ENCODE measurements at regions not wholly inside any gene's neighbourhood (a gene's known extent, or its start where the extent isn't known, plus 50 kb on each side); places are given as distances from the start of the nearest gene placed in this dataset.

DNA sequence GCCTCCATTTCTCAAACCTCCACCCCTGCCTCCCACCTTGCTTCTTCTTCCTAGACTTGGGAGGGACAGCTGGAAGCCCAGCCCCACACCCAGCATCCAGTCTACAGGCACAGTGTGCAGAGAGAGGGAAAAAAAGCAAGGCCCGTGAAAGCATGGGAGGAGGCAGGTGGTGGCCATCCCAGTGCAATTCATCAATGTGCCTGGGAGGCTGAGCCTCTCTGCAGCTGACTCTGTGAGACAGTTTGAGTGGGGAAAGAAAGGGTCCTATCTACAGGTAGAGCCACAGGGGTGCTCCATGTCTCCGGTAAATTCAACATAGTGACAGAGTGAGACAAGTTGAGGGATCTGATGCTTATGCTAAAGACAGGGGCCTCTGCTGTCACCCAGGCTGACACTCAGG lies 340.6 kb downstream of the DYSF start:
- in situ Hi-C loops (cut with HindIII; ENCODE audit: low sequenced_read_pairs): no loop called here
- DNase-seq (ENCODE audit: low spot score): no peak

DNA sequence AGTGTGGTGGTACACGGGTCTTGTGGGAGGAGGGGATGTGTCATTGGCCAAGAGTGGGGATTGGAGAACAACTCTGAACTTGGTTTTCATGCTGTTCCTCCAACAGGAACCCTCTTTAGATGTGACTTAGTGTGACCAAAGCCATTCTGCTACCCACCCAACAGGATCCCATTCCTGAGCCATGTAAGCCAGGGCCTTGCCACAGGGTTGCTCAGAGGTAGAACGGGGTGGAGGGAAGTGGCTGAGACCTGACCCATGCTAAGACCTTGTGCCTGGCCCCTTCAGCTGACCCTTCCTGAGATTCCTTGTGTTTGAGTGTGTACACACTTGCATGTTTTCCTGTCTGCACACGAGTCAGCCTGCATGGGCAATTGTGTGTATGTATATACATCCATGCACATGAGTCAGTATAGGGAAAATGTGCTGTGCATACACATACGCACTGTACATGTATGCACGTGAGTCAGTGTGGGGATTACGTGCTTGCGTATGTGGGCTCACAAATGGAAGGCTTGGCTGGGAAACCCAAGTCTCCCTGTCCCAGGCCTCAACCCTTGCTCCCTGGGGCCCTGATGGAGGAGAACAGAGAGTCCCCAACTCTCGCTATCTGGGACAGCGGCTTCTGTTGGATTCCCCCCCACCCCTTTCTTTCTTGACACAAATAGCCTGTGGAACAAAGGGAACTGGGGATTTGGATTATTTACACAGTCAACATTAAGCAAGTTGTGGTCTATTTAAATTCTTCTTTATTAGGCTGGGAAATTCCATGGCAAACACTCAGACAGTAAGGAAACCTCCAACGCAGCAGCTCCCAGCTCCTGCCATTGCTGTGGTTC lies 339.8 kb downstream of the DYSF start:
- no peak for DNase-seq (ENCODE audit: low spot score)
- in situ Hi-C loops (cut with HindIII; ENCODE audit: low sequenced_read_pairs): no loop called here

DNA sequence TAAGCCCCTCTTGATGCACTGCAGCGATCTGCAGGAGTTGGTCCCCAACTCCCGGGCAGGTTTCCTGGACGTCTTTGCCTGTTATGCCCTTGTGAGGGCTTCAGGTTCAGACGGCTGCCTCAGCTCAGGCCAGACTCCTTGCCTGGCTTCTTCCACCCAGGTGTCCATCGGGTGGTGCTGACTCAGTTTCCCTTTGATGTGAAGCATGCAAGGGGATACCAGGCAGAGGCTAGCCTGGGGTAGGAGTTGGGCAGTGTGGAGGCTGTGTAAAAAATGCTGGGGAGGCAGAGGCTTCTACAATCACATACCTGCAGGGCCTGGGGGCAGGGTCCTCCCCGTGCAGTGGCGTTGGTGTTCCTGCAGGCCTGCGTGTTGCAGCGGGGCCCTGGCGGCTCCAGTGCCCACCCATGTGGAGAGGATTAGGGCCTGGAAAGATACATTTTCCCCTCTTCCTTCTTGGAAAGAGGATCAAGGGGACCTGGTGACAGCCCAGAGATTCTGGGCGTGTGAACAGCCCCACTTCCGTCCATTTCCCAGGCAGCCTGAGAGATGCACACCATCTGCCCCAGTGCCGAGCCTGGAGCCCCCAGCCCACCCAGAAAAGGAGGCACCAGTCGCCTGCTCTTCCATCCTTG lies 338.3 kb downstream of the DYSF start:
- DNase-seq (ENCODE audit: low spot score): no peak
- in situ Hi-C loops (cut with HindIII; ENCODE audit: low sequenced_read_pairs): no loop called here

- DNase-seq (ENCODE audit: low spot score): no peak
- in situ Hi-C loops (cut with HindIII; ENCODE audit: low sequenced_read_pairs): no loop called here
These were observed 337.7 kb downstream of the DYSF start for GRCh38 chr2:71791061-71791450.

DNA sequence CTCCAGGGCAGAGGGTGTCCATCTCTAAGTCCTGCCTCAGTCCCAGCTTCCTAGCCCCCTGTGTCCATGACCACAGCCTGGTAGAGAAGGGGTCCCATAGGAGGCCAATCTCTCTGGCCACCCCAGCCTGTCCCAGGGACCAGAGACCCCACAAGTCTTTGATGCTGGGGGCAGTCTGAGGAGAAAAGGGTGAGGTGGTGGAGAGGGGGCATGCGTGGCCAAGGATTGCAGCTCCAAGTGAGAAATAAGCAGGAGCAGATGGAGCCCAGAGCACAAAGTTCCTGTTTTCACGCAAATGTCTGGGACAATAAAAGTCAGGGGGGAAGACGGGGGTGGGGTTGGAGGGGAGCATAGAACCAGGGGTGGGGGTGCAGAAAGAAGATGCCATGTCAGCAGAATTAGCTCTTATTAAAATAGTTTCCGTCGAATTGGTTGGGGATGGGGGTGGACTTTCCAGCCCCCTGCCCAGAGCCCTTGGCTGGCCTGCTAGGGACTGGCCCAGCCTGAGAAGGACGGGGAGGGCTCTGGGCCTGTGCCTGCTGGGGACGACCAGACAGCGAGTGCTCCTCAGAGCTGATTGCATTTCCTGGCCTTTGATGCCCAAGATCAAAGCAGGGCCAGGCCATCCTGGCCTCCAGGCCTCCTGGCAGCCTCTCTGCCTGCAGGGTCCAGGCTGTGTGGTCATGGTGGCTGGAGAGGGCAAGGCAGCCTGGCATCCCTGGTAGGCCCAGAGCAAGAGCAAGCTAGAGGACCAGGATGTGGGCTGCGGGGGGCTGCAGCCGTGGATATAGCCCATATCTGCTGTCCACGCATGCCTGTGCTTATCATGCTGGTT lies 337.1 kb downstream of the DYSF start:
- DNase-seq (ENCODE audit: low spot score): no peak
- in situ Hi-C loops (cut with HindIII; ENCODE audit: low sequenced_read_pairs): no loop called here

- in situ Hi-C loops (cut with HindIII; ENCODE audit: low sequenced_read_pairs): no loop called here
- DNase-seq (ENCODE audit: low spot score): no peak
These were observed 336.3 kb downstream of the DYSF start for GRCh38 chr2:71789556-71790204.

DNA sequence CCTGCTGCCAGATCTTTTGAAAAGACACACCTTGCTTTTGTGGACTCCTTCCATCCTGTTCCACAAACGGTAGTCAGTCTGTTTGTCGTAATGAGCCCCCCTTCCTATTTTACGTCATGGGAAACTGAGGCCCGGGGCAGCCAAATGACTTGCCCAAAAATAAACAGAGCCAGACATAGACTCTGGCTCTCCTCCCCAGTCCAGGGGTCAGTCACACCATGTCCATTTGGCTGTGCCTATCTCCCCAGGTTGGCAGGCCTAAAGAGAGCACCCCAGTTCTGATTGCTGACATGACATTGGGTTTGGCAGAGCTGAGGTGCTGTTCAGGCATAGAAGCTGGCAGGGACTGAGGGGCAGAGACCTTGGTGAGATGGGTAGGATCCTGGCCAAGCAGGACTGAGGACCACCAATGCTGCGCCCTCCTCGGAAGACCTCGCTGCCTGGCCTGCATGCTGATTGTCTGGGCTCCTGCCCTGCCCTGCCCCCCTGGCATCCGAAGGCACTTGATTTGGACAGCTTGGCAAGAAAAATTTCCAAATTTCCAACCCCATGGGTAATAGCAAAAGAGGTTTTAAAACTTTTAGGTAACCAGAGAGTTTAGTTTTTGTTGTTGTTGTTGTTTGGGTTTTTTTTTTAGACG lies 335.4 kb downstream of the DYSF start:
- in situ Hi-C loops (cut with HindIII; ENCODE audit: low sequenced_read_pairs): no loop called here

DNA sequence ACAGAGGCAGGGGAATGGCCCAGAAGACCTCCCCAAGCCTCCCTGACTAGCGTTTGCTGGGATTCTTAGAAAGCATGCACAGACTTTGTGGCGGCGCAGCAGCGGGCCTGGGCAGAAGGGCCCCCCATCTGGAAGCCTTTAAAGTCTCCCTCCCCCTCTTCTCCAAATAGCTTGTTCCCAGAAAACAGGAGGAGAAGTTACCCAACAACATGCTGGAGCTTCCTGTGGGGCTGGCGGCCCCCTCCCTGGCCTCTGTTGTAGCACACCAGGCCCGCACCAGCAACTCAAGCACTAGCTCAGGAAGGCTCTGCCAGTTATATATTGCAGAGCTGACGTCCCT lies 334.8 kb downstream of the DYSF start:
- no peak for DNase-seq (ENCODE audit: low spot score)
- in situ Hi-C loops (cut with HindIII; ENCODE audit: low sequenced_read_pairs): no loop called here

More for the DNA sequence above, 335.4 kb downstream of the DYSF start:
- no peak for DNase-seq (ENCODE audit: low spot score)

- DNase-seq (ENCODE audit: low spot score): no peak
- in situ Hi-C loops (cut with HindIII; ENCODE audit: low sequenced_read_pairs): no loop called here
These were observed 334.3 kb downstream of the DYSF start for GRCh38 chr2:71787476-71788185.

- in situ Hi-C loops (cut with HindIII; ENCODE audit: low sequenced_read_pairs): no loop called here
- no peak for DNase-seq (ENCODE audit: low spot score)
These were observed 333.7 kb downstream of the DYSF start for GRCh38 chr2:71787108-71787415.

- in situ Hi-C loops (cut with HindIII; ENCODE audit: low sequenced_read_pairs): no loop called here
- DNase-seq (ENCODE audit: low spot score): no peak
These were observed 333.1 kb downstream of the DYSF start for GRCh38 chr2:71786291-71787107.

DNA sequence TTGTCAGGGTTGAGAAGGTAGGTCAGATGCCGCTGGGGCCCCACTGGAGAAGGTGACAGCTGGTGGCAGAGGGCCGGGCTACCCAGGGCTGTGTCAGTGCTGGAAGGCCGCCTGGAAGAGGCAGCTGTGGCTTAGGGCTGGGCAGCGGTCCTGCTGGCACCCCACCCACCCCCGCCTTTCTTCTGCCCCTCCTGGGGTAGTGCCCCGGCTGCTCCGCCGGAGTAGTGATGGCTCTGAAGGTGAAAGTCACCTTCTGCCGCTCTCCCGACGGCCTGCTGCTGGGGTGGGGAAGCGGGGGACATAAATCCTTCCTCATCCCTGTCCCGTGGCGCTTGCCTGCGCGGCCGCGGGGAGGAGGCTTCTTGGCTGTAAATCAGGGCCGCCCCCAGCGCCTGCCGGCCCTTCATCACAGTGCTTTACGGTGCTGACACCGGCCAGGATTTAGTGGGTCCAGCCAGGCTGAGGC lies 332.2 kb downstream of the DYSF start:
- no peak for DNase-seq (ENCODE audit: low spot score)
- in situ Hi-C loops (cut with HindIII; ENCODE audit: low sequenced_read_pairs): no loop called here

DNA sequence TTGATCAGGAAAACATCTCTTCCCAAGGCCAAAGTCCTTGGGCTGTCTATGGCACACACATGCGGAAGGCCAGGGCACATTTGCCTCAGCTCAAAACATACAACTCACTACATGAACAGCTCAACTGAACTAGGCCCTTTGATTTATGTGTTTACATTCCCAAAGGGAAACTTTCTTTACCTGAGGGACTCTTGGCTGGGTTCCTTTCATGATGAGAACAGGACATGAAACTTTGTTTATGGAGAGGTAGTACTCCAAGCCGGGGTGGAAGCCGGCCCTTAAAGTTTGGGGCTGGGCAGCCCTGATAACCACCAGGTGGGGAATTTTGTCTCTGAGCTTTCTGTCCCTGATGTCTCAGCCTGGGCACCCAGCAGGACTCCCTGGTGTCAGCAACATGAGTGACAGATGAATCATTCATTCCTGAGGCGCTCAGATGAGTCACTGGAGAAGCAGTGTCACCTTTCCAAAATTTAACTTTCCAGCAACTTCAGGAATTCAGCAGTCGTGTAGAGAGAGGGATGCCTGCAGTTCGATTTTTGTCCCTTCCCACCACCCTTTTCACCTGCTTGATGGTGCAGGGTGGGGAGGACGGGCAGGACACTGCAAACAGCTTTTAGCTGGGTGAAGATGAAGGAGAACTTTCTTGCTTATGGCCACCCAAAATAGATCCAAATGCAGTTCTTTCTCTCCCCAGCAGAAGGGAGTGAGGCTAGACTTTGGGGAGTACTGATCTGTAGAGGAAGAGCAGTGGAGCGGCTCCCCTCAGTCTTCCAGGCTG lies 331.6 kb downstream of the DYSF start:
- DNase-seq (ENCODE audit: low spot score): no peak
- in situ Hi-C loops (cut with HindIII; ENCODE audit: low sequenced_read_pairs): no loop called here

- in situ Hi-C loops (cut with HindIII; ENCODE audit: low sequenced_read_pairs): no loop called here
- DNase-seq (ENCODE audit: low spot score): no peak
These were observed 330.5 kb downstream of the DYSF start for GRCh38 chr2:71783815-71784214.

DNA sequence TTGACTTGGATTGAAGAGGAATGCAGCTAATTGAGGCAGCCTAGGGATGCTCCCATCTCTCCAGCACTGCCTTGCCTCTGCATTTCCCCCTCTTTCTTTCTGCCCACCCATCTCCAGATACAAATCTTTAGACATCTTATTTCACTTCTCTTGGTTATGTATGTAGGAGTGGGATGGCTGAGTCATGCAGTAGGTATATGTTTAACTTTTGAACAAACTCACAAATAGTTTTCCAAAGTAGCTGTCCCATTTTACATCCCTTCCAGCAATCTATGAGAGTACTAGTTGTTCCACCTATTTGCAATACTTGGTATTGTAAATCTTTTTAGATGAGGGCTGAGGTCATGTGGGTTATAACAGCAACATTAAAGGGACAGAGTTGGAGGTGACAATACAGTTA lies 329.9 kb downstream of the DYSF start:
- DNase-seq (ENCODE audit: low spot score): no peak
- in situ Hi-C loops (cut with HindIII; ENCODE audit: low sequenced_read_pairs): no loop called here

DNA sequence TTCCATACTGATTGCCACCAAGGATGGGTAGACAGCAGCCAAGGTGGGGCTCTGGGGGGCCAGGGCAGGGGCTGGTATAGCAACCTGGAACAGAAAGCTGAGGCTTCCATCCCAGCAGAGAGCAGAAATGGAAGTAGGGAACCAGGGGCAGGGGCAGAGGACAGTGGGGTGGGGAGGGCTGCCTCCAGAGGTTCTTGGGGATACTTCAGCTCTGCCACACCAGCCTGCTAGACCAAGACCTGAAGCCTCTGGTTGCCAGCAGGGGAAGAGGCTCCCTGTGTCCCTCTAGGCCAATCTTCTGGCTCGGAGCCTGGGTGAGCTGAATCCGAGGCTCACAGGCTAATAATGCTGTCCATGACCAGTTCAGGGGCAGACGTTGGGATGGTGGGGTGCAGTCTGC lies 329.0 kb downstream of the DYSF start:
- in situ Hi-C loops (cut with HindIII; ENCODE audit: low sequenced_read_pairs): no loop called here
- DNase-seq (ENCODE audit: low spot score): no peak

- in situ Hi-C loops (cut with HindIII; ENCODE audit: low sequenced_read_pairs): no loop called here
- DNase-seq (ENCODE audit: low spot score): no peak
These were observed 328.4 kb downstream of the DYSF start for GRCh38 chr2:71781695-71782228.

Data from G401 (cell line).